ENCODE measurements at regions not wholly inside any gene's neighbourhood (a gene's known extent, or its start where the extent isn't known, plus 50 kb on each side); places are given as distances from the start of the nearest gene placed in this dataset.

DNA sequence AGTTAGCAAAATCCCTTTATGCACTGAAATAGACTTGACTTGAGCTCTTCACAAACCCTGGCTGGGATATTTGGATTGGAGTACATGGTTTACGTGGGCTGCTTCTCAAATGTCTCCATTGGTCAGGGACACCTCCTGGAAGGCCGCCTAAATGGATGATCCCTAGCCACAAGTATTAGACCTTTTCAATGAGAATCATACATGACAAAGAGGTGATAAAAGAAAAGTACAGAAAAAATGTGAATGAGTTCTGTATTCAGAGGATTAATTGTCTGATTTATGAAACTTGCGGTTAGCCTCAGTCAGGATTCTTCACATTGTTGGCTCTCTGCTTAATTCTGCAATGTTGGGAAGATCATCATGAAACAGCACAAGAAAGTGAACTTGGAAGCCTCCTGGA is 752.8 kb upstream of the ADAMTS16 start:
- intact Hi-C loops (cut with DNase I): no loop called here
- no peak for DNase-seq (ENCODE audit: extremely low spot score)
- no peaks in the 10 kb centered on the region for H3K36me3 ChIP-seq
- H3K27ac ChIP-seq (replicated peaks in 1 of 4): no peak overlapping the region
- WGBS: 72% methylated on average over 3 of the region's 3 CpGs
- no peaks in the 10 kb centered on the region for H3K4me1 ChIP-seq
- H3K9me3 ChIP-seq: no peaks in the 10 kb centered on the region
- H3K4me3 ChIP-seq: no peak overlapping the region
- no peaks in the 10 kb centered on the region for H3K27me3 ChIP-seq
- TF ChIP-seq EP300 (IDR thresholded peaks at IDR 0.05): no peak
- TF ChIP-seq, protein P1, sequence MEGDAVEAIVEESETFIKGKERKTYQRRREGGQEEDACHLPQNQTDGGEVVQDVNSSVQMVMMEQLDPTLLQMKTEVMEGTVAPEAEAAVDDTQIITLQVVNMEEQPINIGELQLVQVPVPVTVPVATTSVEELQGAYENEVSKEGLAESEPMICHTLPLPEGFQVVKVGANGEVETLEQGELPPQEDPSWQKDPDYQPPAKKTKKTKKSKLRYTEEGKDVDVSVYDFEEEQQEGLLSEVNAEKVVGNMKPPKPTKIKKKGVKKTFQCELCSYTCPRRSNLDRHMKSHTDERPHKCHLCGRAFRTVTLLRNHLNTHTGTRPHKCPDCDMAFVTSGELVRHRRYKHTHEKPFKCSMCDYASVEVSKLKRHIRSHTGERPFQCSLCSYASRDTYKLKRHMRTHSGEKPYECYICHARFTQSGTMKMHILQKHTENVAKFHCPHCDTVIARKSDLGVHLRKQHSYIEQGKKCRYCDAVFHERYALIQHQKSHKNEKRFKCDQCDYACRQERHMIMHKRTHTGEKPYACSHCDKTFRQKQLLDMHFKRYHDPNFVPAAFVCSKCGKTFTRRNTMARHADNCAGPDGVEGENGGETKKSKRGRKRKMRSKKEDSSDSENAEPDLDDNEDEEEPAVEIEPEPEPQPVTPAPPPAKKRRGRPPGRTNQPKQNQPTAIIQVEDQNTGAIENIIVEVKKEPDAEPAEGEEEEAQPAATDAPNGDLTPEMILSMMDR (IDR thresholded peaks at IDR 0.05): no peak
- no peak for TF ChIP-seq POLR2AphosphoS5 (IDR thresholded peaks at IDR 0.05)
- TF ChIP-seq POLR2A (IDR thresholded peaks at IDR 0.05; ENCODE audit: low read depth): no peak

DNA sequence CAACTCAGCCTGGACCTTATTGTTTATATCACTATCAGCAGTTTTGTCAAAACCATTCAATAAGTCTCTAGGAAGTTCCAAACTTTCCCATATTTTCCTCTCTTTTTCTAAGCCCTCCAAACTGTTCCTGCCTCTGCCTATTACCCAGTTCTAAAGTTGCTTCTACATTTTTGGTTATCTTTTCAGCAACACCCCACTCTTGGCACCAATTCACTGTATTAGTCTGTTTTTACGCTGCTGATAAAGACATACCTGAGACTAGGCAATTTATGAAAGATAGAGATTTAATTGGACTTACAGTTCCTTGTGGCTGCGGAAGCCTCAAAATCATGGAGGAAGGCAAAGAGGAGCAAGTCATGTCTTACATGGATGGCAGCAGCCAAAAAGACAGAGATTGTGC is 744.4 kb upstream of the ADAMTS16 start:
- Histone ChIP-seq H3K27ac (replicated peaks in 1 of 4) (no peak overlapping the region), H3K4me1 (no peaks in the 10 kb centered on the region), H3K36me3 (no peaks in the 10 kb centered on the region), H3K4me3 (no peak overlapping the region), H3K27me3 (no peaks in the 10 kb centered on the region), H3K9me3 (peaks cover 0 to 13% (median 0%) of the 10 kb centered on the region in 4 donors)
- intact Hi-C loops (cut with DNase I): no loop called here
- 47% methylated on average over 2 of the region's 2 CpGs for WGBS
- TF ChIP-seq, protein P1 (IDR thresholded peaks at IDR 0.05): no peak
- TF ChIP-seq POLR2A (IDR thresholded peaks at IDR 0.05; ENCODE audit: low read depth) (no peak), POLR2AphosphoS5 (IDR thresholded peaks at IDR 0.05) (no peak), EP300 (IDR thresholded peaks at IDR 0.05) (no peak)
- DNase-seq (ENCODE audit: extremely low spot score): no peak

DNA sequence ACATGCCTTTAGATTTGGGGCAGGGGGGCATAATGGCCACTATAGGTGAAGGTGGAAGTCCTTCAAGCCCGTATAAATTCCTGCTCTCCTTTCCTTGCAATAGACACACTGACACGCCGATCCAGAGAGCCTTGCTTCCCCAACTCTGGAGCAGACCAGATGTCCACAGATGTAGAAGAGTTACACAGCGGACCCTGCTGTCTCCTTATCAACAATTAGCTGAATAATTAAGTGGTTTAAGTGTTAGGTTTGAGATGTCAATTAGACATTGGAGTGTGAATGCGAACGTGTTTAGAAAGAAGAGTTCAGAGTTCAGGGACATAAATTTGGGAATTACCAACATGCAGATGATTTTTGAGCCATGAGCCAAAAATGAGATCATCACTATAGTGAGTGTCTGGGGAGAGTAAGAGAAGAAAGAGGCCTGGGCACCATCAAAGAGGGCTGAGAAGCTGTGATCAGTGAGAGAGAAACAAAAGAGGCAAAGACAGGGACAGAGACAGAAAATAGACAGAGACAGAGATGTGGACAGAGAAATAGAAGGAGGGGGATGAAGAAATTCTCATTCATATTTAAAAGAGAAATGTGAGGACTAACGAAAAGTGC is 734.4 kb upstream of the ADAMTS16 start:
- no peaks in the 10 kb centered on the region for H3K9me3 ChIP-seq
- 68% methylated on average over 7 of the region's 7 CpGs for WGBS

DNA sequence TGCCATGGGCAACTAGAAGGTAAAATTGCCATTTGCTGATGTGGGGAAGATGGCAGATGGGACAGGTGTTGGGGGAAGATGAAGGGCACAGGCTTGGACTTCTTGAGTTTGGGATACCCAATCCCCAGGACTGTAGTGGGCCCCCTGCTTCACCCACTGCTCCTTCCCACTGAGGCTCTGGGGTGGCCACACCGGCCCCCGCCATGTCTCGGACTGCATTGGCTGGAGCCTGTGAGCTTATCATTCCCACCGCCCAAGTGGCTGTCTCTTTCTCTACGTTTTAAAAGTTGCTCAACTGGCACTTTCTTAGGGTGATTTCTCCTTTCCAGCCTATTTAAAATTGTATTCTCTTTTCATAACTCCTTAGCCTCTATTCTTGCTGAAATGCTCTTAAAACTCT is 730.0 kb upstream of the ADAMTS16 start:
- Histone ChIP-seq H3K9me3 (no peaks in the 10 kb centered on the region), H3K4me1 (no peaks in the 10 kb centered on the region), H3K36me3 (no peaks in the 10 kb centered on the region), H3K4me3 (no peak overlapping the region), H3K27ac (replicated peaks in 1 of 4) (no peak overlapping the region), H3K27me3 (no peaks in the 10 kb centered on the region)
- WGBS: 82% methylated on average over 5 of the region's 5 CpGs
- no peak for TF ChIP-seq POLR2A (IDR thresholded peaks at IDR 0.05; ENCODE audit: low read depth)
- TF ChIP-seq POLR2AphosphoS5 (IDR thresholded peaks at IDR 0.05): no peak
- no peak for TF ChIP-seq EP300 (IDR thresholded peaks at IDR 0.05)
- TF ChIP-seq, protein P1 (IDR thresholded peaks at IDR 0.05): no peak
- intact Hi-C loops (cut with DNase I): no loop called here
- DNase-seq (ENCODE audit: extremely low spot score): no peak

More for the DNA sequence above, 734.4 kb upstream of the ADAMTS16 start:
- no peaks in the 10 kb centered on the region for H3K4me1 ChIP-seq
- intact Hi-C loops (cut with DNase I): no loop called here
- TF ChIP-seq POLR2AphosphoS5 (IDR thresholded peaks at IDR 0.05) (no peak), EP300 (IDR thresholded peaks at IDR 0.05) (no peak), POLR2A (IDR thresholded peaks at IDR 0.05; ENCODE audit: low read depth) (no peak)
- TF ChIP-seq, protein P1 (IDR thresholded peaks at IDR 0.05): no peak
- DNase-seq (ENCODE audit: extremely low spot score): no peak
- H3K27ac ChIP-seq (replicated peaks in 1 of 4): no peak overlapping the region
- H3K4me3 ChIP-seq: no peak overlapping the region
- H3K36me3 ChIP-seq: no peaks in the 10 kb centered on the region
- H3K27me3 ChIP-seq: no peaks in the 10 kb centered on the region

DNA sequence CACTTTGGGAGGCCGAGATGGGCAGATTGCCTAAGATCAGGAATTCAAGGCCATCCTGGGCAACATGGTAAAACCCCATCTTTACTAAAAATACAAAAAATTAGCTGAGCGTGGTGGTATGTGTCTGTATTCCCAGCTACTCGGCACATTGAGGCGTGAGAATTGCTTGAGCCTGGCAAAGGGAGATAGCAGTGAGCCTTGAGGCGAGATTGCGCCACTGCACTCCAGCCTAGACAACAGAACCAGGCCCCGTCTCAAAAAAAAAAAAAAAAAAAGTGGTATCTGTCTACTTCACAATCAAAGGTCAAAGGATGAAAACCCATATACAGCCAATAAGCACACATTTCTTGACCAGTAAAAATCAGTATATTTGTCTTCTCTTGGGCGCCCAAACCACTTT is 728.5 kb upstream of the ADAMTS16 start:
- Histone ChIP-seq H3K27me3 (no peaks in the 10 kb centered on the region), H3K9me3 (no peaks in the 10 kb centered on the region), H3K4me3 (no peak overlapping the region), H3K4me1 (no peaks in the 10 kb centered on the region), H3K36me3 (no peaks in the 10 kb centered on the region), H3K27ac (replicated peaks in 1 of 4) (no peak overlapping the region)
- DNase-seq (ENCODE audit: extremely low spot score): no peak
- WGBS: 87% methylated on average over 8 of the region's 8 CpGs
- TF ChIP-seq POLR2AphosphoS5 (IDR thresholded peaks at IDR 0.05): no peak
- TF ChIP-seq EP300 (IDR thresholded peaks at IDR 0.05): no peak
- TF ChIP-seq POLR2A (IDR thresholded peaks at IDR 0.05; ENCODE audit: low read depth): no peak
- TF ChIP-seq, protein P1 (IDR thresholded peaks at IDR 0.05): no peak
- intact Hi-C loops (cut with DNase I): no loop called here
